ENCODE measurements at regions not wholly inside any gene's neighbourhood (a gene's known extent, or its start where the extent isn't known, plus 50 kb on each side); places are given as distances from the start of the nearest gene placed in this dataset.

DNA sequence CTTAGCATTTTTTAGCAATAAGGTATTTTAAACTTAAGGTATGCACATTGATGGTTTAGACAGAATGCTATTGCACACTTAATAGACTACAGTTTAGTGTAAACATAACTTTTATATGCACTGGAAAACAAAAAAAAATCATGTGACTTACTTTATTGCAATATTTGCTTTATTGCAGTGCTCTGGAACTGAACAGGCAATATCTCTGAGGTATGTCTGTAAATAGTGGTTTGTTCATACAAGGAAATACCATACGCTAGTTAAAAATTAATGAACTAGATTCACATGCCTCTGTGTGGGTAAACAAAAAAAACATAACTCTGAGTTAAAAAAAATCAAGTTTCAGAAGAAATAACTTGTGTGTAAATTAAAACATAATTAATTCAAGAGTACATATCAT, 479.0 kb upstream of the MKI67 start:
- DNase-seq (ENCODE audit: low spot score): no peak
- TF ChIP-seq, protein P1, sequence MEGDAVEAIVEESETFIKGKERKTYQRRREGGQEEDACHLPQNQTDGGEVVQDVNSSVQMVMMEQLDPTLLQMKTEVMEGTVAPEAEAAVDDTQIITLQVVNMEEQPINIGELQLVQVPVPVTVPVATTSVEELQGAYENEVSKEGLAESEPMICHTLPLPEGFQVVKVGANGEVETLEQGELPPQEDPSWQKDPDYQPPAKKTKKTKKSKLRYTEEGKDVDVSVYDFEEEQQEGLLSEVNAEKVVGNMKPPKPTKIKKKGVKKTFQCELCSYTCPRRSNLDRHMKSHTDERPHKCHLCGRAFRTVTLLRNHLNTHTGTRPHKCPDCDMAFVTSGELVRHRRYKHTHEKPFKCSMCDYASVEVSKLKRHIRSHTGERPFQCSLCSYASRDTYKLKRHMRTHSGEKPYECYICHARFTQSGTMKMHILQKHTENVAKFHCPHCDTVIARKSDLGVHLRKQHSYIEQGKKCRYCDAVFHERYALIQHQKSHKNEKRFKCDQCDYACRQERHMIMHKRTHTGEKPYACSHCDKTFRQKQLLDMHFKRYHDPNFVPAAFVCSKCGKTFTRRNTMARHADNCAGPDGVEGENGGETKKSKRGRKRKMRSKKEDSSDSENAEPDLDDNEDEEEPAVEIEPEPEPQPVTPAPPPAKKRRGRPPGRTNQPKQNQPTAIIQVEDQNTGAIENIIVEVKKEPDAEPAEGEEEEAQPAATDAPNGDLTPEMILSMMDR (IDR thresholded peaks at IDR 0.05; ENCODE audit: extremely low read depth, missing control alignments): no peak

DNA sequence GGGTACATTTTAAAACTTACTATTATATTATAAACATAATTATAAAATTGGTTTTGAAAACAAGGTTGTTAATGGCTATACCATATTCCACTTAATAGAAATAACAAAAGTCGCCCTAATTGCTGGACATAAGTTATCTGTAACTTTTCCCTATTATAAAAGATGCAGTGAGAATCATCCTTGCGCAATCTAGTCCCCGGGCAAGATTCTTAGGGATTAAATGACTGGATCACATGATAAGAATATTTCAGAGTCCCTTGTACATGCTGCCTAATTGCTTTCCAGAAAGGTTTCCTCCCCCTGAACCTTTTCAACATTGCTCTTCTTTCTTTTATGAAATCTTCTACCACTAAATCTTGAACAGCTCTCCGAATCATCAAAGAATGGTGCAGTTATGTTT, 479.8 kb upstream of the MKI67 start:
- no peak for DNase-seq (ENCODE audit: low spot score)
- TF ChIP-seq, protein P1 (IDR thresholded peaks at IDR 0.05; ENCODE audit: extremely low read depth, missing control alignments): no peak

DNA sequence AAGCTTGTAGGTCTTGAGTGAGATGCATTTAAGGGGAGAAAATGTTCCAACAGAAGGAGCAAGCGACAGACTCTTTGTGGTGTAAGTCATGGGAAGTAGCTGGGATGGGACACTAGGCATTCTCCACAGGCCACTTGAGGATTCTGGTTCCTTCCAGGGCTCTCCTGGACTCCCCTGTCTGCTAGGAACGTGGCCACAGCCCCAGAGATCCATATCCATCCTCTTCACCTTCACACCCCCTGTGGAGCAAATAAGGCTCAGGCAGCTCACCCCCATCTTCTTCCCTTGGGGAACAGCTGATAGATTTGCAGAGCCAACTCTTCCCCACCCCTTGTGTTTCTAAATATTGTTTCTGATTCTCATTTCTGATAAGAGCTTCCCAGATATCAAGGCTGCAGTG, 482.6 kb upstream of the MKI67 start:
- no peak for DNase-seq (ENCODE audit: low spot score)
- TF ChIP-seq, protein P1 (IDR thresholded peaks at IDR 0.05; ENCODE audit: extremely low read depth, missing control alignments): no peak

DNA sequence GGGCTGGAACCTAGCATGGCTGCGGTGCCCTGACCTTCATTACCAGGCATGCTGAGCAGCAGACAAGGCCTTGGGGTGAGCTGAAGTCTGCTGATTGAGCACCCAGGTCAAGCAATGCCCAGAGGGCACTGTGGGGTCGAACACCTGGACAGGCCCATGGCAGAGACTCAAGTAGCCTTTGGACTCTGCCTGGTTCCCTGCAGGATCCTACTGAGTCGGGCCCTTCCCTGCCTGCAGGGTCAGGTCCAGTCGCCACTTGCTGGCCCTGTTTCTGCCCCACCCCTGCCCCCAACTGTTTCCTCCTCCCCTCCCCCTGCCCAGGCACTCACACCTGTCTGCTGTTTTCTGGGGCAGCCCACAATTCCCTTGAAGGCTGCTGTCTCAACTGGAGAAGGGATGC, 483.2 kb upstream of the MKI67 start:
- no peak for DNase-seq (ENCODE audit: low spot score)
- TF ChIP-seq, protein P1 (IDR thresholded peaks at IDR 0.05; ENCODE audit: extremely low read depth, missing control alignments): no peak

DNA sequence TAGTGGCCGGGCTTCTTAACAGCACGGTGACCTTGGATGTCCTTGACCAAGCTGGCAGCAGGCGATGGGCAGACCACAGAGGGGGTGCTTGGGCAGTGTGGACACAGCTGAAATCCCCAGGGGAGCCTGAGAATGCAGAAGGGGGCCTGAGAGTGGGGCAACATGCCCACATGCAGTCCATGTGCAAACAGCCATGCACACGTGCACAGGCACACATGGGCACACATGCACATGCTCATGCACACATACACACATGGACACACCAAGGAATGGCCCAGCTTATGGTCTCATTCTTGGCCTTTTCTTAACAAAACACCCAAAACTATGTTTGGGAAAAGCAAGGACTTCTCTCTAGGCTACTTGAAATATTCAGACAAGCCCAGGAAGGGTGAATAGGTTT, 483.9 kb upstream of the MKI67 start:
- DNase-seq (ENCODE audit: low spot score): no peak

DNA sequence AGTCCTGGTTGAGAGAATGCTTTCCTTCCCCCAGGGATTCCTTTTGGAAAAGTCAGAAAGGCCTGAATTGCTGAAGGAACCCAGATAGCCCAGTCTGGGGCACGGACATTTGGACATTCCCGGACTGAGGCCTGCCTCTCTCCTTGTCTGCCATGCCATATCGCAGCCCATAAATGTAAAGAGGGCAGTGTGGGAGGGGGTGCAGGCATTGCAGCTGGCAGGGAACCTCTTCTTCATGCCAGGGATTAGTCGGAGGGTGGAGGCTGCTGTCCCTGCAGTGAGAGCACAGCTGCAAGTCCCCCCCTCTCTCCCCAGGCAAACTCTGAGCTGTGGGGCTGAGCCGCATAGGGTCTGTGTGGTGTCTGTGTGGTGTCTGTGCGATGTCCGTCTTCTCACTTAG, 486.0 kb upstream of the MKI67 start:
- DNase-seq (ENCODE audit: low spot score): no peak
- TF ChIP-seq, protein P1 (IDR thresholded peaks at IDR 0.05; ENCODE audit: extremely low read depth, missing control alignments): no peak

More for the DNA sequence above, 483.9 kb upstream of the MKI67 start:
- TF ChIP-seq, protein P1 (IDR thresholded peaks at IDR 0.05; ENCODE audit: extremely low read depth, missing control alignments): no peak

DNA sequence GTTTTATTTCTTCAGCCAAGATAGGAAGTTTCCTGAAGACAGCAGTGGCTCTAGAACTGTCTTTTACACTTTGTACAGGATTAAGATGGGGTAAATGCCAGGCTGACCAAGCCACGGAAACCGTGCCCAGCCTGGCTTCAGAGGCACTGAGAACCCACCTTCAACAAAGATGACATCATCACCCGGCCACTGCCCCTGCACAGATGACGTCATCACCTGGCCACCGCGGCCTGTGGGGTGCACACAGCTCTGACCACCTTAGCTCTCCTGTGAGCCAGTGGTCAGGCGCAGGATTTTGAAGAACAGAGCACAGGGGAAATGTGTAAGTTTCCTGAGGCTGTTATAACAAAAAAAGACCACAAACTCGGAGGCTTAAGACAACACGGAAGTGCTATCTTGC, 486.4 kb upstream of the MKI67 start:
- no peak for DNase-seq (ENCODE audit: low spot score)
- TF ChIP-seq, protein P1 (IDR thresholded peaks at IDR 0.05; ENCODE audit: extremely low read depth, missing control alignments): no peak
